Suprapubic skin (tissue), 4 donors: ENCODE measurements at regions not wholly inside any gene's neighbourhood (a gene's known extent, or its start where the extent isn't known, plus 50 kb on each side); places are given as distances from the start of the nearest gene placed in this dataset.
"Not testable (repeated sequence)": the region's sequence is repeated elsewhere in the genome, so short reads cannot be mapped to it uniquely, and the experiment has no call there.

Experiments used
- DNase-seq, 2 donors: peaks; one replicate each; pipeline ENCODE4 v3.0.0-alpha.2; 2019; ENCODE audit warnings: low spot score in 2 of 2
- H3K27ac ChIP-seq: fragments of 200-600 bp; sonication (generic); one replicate; pipeline ENCODE4 v1.5.1; 2019
- H3K27me3 ChIP-seq: fragments of 200-600 bp; sonication (generic); one replicate; pipeline ENCODE4 v1.5.1; 2019
- H3K36me3 ChIP-seq: fragments of 200-600 bp; sonication (generic); one replicate; pipeline ENCODE4 v1.5.1; 2019
- H3K4me1 ChIP-seq: fragments of 200-600 bp; sonication (generic); one replicate; pipeline ENCODE4 v1.5.1; 2019
- H3K4me3 ChIP-seq: fragments of 200-600 bp; sonication (generic); one replicate; pipeline ENCODE4 v1.5.1; 2019; ENCODE audit warnings: mild to moderate bottlenecking
- H3K9me3 ChIP-seq: fragments of 200-600 bp; sonication (generic); one replicate; pipeline ENCODE4 v1.5.1; 2019
- EP300 ChIP-seq: sonication (generic); formaldehyde crosslinking; IDR thresholded peaks from one replicate; pipeline ENCODE4 v1.6.1; 2017; ENCODE audit warnings: antibody characterized with exemption
- POLR2A ChIP-seq, 2 donors: fragments of 450-650 bp; IDR thresholded peaks; one replicate each; pipeline ENCODE4 v1.6.1; 2017; ENCODE audit warnings: antibody characterized with exemption in 2 of 2, mild to moderate bottlenecking in 2 of 2, moderate library complexity in 2 of 2
- POLR2AphosphoS5 ChIP-seq, 3 donors: sonication (generic); formaldehyde crosslinking; IDR thresholded peaks; one replicate each; pipeline ENCODE4 v1.6.1; 2017; ENCODE audit warnings: antibody characterized with exemption in 3 of 3
- WGBS: methylation state at CpG from one replicate; pipeline ENCODE4 v1.1.5; 2018; 5-methylcytosine and 5-hydroxymethylcytosine counted together
- TF ChIP-seq, protein P1 (sequence below), 2 donors: fragments of 200-600 bp in 1 of 2; fragments of 450-650 bp in 1 of 2; sonication (generic) in 1 of 2; IDR thresholded peaks; one replicate each; pipeline ENCODE4 v1.5.1; 2016 to 2019; ENCODE audit warnings: antibody characterized with exemption in 2 of 2, mild to moderate bottlenecking in 1 of 2, moderate library complexity in 1 of 2

DNA sequence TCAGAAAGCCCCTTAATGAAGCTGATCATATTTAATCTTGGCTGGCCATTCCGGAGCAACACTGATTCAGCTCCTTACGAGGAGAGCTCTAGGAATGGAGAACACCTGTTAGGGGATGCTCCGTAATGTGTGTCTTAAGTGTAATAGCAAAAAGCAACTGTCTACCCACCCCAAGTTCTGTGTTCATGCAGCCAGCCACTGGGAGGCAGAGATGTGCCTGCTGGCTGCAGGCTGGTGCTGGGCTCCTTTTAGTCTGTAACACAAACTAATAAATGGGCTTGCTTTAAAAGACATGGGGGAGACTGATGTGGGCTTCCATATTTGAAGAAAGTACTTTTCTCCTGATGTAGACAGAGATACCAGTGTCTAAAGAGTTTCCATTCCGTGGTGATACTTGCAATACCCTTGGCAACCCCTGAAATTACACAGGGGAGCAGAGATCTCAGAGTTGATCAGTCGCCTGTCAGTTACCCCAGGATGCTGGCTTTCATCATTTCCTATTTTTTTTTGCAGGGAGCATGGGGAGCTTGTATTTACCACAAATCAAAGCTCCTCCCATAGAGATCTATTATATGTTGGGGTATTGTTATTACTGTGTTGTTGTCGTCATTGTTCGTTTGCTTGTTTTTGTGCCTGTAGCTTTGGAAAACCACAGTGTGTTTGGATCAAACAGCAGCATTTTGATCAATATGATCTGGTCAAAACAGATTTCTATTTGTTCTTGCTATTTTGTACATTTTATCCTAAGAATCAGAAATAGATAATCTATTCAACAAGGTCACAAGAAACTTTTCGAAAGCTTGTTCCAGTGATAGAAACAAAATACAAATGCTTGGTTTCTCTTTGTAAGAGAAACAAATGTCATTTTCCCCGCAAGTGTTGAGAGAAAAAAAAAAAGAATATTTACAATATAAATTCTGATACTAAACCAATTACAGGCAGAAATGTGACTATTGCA is 65.8 kb downstream of the MTX3 start:
- Histone ChIP-seq H3K4me3 (no peak overlapping the region), H3K27ac (no peak overlapping the region), H3K9me3 (peaks cover 7% of the 10 kb centered on the region), H3K36me3 (no peaks in the 10 kb centered on the region), H3K4me1 (no peaks in the 10 kb centered on the region), H3K27me3 (no peaks in the 10 kb centered on the region)
- TF ChIP-seq, protein P1, sequence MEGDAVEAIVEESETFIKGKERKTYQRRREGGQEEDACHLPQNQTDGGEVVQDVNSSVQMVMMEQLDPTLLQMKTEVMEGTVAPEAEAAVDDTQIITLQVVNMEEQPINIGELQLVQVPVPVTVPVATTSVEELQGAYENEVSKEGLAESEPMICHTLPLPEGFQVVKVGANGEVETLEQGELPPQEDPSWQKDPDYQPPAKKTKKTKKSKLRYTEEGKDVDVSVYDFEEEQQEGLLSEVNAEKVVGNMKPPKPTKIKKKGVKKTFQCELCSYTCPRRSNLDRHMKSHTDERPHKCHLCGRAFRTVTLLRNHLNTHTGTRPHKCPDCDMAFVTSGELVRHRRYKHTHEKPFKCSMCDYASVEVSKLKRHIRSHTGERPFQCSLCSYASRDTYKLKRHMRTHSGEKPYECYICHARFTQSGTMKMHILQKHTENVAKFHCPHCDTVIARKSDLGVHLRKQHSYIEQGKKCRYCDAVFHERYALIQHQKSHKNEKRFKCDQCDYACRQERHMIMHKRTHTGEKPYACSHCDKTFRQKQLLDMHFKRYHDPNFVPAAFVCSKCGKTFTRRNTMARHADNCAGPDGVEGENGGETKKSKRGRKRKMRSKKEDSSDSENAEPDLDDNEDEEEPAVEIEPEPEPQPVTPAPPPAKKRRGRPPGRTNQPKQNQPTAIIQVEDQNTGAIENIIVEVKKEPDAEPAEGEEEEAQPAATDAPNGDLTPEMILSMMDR (IDR thresholded peaks at IDR 0.05) = no peak
- TF ChIP-seq POLR2AphosphoS5 (IDR thresholded peaks at IDR 0.05) = no peak
- no peak for TF ChIP-seq POLR2A (IDR thresholded peaks at IDR 0.05)
- no peak for TF ChIP-seq EP300
- WGBS = 70% methylated on average over 9 of the region's 9 CpGs
- no peak for DNase-seq

DNA sequence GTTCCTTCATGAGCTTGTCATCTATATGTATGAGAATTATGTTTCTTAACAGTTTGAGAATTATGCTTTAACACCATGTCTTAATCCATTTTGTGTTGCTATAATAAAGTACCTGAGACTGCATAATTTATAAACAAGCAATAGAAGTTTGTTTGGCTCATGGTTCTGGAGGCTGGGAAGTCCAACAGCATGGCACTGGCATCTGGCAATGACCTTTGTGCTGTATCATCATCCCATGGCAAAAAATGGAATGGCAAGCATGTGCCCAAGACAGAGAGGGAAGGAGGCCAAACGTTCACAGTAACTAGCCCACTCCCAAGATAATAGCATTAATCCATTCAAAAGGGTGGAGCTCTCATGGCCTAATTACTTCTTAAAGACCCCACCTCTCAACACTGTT is 67.6 kb downstream of the MTX3 start:
- Histone ChIP-seq H3K4me1 (no peaks in the 10 kb centered on the region), H3K9me3 (peaks cover 7% of the 10 kb centered on the region), H3K4me3 (no peak overlapping the region), H3K27me3 (no peaks in the 10 kb centered on the region), H3K27ac (no peak overlapping the region), H3K36me3 (no peaks in the 10 kb centered on the region)
- DNase-seq = no peak
- TF ChIP-seq POLR2AphosphoS5 (IDR thresholded peaks at IDR 0.05) (no peak), EP300 (no peak), POLR2A (IDR thresholded peaks at IDR 0.05) (no peak)
- TF ChIP-seq, protein P1 (IDR thresholded peaks at IDR 0.05) = no peak
- WGBS = 17% methylated on average over 1 of the region's 1 CpG

DNA sequence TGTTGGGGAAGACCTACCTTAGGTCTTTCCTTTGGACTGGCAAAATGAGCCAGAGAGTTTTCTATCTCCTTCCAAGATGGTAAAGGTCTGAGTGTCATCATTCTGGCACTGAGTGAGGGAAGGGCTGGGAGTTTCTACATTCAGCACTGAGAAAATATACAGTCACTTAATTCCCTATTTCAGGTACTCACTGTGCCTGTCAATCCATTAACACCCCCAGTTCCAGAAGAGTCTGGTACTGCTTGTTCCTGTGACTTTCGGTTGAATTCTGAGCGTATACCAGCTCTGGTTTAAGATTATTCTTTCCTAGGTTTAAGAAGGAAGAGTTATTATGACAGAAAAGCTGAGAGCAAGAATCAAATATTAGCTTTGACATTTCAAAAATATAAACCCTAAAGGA is 68.4 kb downstream of the MTX3 start:
- no peaks in the 10 kb centered on the region for H3K36me3 ChIP-seq
- 93% methylated on average over 2 of the region's 2 CpGs for WGBS
- no peaks in the 10 kb centered on the region for H3K4me1 ChIP-seq
- H3K27me3 ChIP-seq = no peaks in the 10 kb centered on the region
- no peak overlapping the region for H3K4me3 ChIP-seq
- no peak for DNase-seq
- TF ChIP-seq POLR2A (IDR thresholded peaks at IDR 0.05) (no peak), POLR2AphosphoS5 (IDR thresholded peaks at IDR 0.05) (no peak), EP300 (no peak)
- TF ChIP-seq, protein P1 (IDR thresholded peaks at IDR 0.05) = no peak
- no peak overlapping the region for H3K27ac ChIP-seq
- peaks cover 7% of the 10 kb centered on the region for H3K9me3 ChIP-seq

DNA sequence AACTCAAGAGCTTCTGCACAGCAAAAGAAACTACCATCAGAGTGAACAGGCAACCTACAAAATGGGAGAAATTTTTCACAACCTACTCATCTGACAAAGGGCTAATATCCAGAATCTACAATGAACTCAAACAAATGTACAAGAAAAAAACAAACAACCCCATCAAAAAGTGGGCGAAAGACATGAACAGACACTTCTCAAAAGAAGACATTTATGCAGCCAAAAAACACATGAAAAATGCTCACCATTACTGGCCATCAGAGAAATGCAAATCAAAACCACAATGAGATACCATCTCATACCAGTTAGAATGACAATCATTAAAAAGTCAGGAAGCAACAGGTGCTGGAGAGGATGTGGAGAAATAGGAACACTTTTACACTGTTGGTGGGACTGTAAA is 83.6 kb downstream of the MTX3 start:
- H3K27me3 ChIP-seq, DNase-seq, H3K27ac ChIP-seq, H3K9me3 ChIP-seq, H3K4me3 ChIP-seq, H3K4me1 ChIP-seq, H3K36me3 ChIP-seq: not testable (repeated sequence)
- WGBS = 96% methylated on average over 1 of the region's 1 CpG

DNA sequence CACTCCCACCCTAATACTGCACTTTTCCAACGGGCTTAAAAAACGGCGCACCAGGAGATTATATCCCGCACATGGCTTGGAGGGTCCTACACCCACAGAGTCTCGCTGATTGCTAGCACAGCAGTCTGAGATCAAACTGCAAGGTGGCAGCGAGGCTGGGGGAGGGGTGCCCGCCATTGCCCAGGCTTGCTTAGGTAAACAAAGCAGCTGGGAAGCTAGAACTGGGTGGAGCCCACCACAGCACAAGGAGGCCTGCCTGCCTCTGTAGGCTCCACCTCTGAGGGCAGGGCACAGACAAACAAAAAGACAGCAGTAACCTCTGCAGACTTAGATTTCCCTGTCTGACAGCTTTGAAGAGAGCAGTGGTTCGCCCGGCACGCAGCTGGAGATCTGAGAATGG is 88.5 kb downstream of the MTX3 start:
- DNase-seq, H3K4me1 ChIP-seq: not testable (repeated sequence)

DNA sequence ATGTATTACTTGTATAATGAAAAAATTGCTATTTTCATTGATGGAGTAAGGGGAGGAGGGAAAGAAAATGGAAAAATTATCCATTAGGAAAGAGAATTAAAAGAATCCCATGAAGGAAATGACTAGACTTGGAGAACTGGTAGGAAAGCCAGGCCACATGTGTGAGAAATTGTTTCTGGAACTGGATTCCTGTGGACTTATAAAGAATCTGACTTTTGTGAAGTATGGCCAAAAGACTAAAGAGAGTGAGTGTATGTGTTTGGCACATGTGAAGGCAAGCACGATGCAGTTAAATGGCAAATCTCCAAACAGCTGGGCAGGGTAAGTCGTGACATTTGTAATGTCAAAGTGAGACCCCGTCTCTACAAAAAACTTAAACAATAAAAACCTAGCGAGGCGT is 89.4 kb downstream of the MTX3 start:
- Histone ChIP-seq H3K36me3 (no peaks in the 10 kb centered on the region), H3K27ac (no peak overlapping the region), H3K9me3 (no peaks in the 10 kb centered on the region), H3K4me1 (no peaks in the 10 kb centered on the region), H3K4me3 (no peak overlapping the region), H3K27me3 (no peaks in the 10 kb centered on the region)
- WGBS = 32% methylated on average over 5 of the region's 5 CpGs
- TF ChIP-seq EP300 (no peak), POLR2AphosphoS5 (IDR thresholded peaks at IDR 0.05) (no peak), POLR2A (IDR thresholded peaks at IDR 0.05) (no peak)
- TF ChIP-seq, protein P1 (IDR thresholded peaks at IDR 0.05) = no peak
- no peak for DNase-seq

More for the DNA sequence above, 88.5 kb downstream of the MTX3 start:
- H3K9me3 ChIP-seq, H3K27ac ChIP-seq, H3K36me3 ChIP-seq, H3K4me3 ChIP-seq, H3K27me3 ChIP-seq: not testable (repeated sequence)
- WGBS = 96% methylated on average over 10 of the region's 10 CpGs
